WI38 (cell line): ENCODE measurements at regions not wholly inside any gene's neighbourhood (a gene's known extent, or its start where the extent isn't known, plus 50 kb on each side); places are given as distances from the start of the nearest gene placed in this dataset.

Experiments
- H3K4me3 ChIP-seq: 2 replicates; pipeline ENCODE4 v1.5.1; 2011; ENCODE audit warnings: low read depth, mild to moderate bottlenecking, control low read depth, low read length
- TF ChIP-seq, protein P1 (sequence below): IDR thresholded peaks from 2 replicates; pipeline ENCODE4 v1.5.1; 2012; ENCODE audit warnings: low read depth, mild to moderate bottlenecking, control low read depth, low read length

DNA sequence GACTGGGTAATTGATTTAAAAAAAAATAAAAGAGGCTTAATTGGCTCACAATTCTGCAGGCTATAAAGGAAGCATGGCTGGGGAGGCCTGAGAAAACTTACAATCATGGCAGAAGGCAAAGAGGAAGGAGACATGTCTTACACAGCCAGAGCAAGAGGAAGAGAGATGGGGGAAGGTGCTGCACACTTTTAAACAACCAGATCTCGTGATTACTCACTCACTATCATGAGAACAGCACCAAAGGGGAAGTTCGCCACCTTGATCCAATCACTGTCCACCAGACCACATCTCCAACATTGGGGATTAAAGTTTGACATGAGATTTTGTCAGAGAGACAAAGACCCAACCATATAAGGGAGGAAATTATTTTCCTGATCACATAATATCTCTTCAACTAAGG lies 138.8 kb upstream of the NR4A3 start:
- TF ChIP-seq, protein P1, sequence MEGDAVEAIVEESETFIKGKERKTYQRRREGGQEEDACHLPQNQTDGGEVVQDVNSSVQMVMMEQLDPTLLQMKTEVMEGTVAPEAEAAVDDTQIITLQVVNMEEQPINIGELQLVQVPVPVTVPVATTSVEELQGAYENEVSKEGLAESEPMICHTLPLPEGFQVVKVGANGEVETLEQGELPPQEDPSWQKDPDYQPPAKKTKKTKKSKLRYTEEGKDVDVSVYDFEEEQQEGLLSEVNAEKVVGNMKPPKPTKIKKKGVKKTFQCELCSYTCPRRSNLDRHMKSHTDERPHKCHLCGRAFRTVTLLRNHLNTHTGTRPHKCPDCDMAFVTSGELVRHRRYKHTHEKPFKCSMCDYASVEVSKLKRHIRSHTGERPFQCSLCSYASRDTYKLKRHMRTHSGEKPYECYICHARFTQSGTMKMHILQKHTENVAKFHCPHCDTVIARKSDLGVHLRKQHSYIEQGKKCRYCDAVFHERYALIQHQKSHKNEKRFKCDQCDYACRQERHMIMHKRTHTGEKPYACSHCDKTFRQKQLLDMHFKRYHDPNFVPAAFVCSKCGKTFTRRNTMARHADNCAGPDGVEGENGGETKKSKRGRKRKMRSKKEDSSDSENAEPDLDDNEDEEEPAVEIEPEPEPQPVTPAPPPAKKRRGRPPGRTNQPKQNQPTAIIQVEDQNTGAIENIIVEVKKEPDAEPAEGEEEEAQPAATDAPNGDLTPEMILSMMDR, result no peak
- no peak overlapping the region for H3K4me3 ChIP-seq

DNA sequence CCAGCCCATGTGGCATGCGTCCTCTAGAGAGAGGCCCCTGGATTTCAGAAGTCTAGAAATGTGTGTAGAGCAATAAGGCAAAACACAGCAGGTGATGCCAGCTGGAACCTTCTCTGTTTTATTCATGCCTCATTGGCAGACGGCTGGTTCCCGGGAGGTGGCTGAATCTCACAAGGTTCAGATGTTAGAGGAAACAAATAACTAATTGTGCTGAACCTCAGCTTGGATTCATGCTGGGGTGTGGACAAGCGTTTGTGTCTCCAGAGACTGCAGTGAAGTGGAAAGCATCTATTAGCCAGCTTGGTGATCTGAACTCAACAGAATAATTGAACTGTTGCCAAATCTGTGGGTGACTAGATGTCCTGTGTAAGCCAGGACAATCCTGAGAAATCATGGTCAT lies 131.1 kb upstream of the NR4A3 start:
- TF ChIP-seq, protein P1, result no peak

DNA sequence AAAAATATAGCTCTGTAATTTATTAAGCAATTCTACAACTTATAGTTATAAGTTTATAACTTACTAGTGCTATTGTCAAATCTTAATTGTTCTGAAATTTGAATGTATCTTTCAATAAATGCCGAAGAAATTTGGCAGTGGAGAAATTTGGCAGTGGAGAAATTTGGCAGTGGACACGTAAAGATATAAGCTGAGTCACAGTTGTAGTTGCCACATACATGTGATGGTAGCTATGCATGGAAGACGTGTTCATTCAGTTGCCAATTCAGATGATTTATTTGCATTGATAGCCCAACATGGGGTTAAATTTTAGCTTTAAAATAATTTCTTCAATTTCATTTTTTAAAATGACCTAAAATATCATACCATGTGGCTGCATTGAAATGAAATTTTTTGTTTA lies 127.8 kb upstream of the NR4A3 start:
- no peak overlapping the region for H3K4me3 ChIP-seq
- TF ChIP-seq, protein P1, result no peak

More for the DNA sequence above, 131.1 kb upstream of the NR4A3 start:
- no peak overlapping the region for H3K4me3 ChIP-seq

DNA sequence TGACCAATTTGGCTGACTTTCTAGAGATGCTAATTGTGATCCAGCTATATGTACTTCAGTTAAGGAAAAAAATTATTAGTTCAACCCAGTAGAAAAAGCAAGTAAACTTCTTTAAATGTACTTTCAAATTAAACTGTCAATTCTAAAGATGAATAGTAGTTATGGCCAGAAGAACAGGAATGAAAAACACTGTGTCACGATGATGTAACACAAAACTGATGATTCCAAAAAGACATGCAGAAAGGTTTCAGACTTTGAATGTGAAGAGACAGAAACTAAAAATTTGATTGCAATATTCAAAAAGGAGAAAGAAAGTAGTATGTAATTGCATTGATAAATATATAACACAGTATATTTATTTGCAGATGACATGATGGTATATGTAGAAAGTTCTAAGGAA lies 127.3 kb upstream of the NR4A3 start:
- H3K4me3 ChIP-seq, result no peak overlapping the region
- TF ChIP-seq, protein P1, result no peak

DNA sequence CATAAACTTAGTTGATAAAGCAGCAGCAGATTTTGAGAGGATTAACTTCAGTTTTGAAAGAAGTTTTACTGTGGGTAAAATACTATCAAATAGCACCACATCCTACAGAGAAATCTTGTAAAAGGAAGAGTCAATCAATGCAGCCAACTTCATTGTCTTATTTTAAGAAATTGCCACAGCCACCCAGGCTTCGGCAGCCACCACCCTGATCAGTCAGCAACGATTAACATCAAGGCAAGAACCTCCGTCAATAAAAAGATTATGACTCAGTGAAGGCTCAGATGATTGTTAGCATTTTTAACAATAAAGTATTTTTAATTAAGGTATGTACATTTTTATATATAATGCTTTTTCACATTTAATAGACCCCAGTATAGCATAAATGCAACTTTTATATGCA lies 122.3 kb upstream of the NR4A3 start:
- TF ChIP-seq, protein P1, result no peak
- H3K4me3 ChIP-seq, result no peak overlapping the region

DNA sequence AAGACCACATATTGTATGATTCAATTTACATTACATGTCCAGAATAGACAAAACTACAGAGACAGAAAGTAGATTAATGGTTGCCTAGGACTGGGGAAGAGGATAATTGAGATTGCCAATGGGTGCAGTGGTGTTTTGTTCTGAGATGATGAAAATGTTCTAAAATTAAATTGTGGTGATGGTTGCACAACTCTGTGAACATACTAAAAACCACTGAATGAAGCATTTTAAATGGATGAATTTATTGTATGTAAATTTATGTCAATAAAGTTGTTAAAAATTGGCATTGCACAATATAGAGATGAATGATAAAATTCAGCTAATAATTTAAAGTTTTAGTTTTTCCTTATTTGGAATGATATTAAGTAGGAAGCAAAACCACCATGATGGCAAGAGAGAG lies 109.5 kb upstream of the NR4A3 start:
- TF ChIP-seq, protein P1, result no peak
- no peak overlapping the region for H3K4me3 ChIP-seq

DNA sequence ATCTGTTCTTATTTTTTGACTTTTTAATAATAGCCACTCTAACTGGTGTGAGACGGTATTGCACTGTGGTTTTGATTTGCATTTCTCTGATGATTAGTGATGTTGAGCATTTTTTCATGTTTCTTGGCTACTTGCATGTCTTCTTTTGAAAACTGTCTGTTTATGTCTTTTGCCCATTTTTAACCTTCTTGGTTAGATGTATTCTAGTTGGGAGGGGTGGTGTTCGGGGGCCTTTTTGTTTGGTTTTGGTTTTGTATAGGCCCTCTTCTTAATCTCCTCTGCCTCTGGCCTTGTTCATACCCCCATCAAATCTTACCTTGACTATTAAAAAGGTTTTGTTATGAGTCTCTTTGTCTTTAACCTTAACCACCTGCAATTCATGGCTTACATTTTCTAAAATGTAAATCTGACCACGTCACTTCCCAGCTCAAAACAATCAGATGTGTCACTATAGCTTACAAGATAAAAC lies 107.8 kb upstream of the NR4A3 start:
- TF ChIP-seq, protein P1, result no peak

More for the DNA sequence above, 107.8 kb upstream of the NR4A3 start:
- H3K4me3 ChIP-seq, result no peak overlapping the region
